DOHH2 (cell line): ENCODE measurements at regions not wholly inside any gene's neighbourhood (a gene's known extent, or its start where the extent isn't known, plus 50 kb on each side); places are given as distances from the start of the nearest gene placed in this dataset.

ENCODE experiments used
- CTCF ChIP-seq: fragments of 200-600 bp; sonication (generic); IDR thresholded peaks from one replicate; pipeline ENCODE4 v1.5.1; 2014; ENCODE audit warnings: antibody characterized with exemption, mild to moderate bottlenecking, low read depth, low read length; ENCODE audit not compliant: poor library complexity, severe bottlenecking
- EZH2phosphoT487 ChIP-seq: fragments of 200-600 bp; sonication (generic); IDR thresholded peaks from 2 replicates; pipeline ENCODE4 v1.6.1; 2017; ENCODE audit warnings: borderline replicate concordance, mild to moderate bottlenecking, antibody characterized with exemption, low read length, moderate library complexity, mixed read lengths

- no peak for TF ChIP-seq CTCF
- TF ChIP-seq EZH2phosphoT487 = no peak
These were observed 202.7 kb downstream of the CLIC5 start for GRCh38 chr6:45812922-45813321.
